GM12878 (cell line): ENCODE measurements at regions not wholly inside any gene's neighbourhood (a gene's known extent, or its start where the extent isn't known, plus 50 kb on each side); places are given as distances from the start of the nearest gene placed in this dataset.

Experiments
- ATAC-seq: fragments of 200-7000 bp; cut with Tn5 transposase; 3 replicates; pipeline ENCODE4 v1.9.1; 2020; ENCODE audit warnings: mild to moderate bottlenecking, moderate library complexity
- BruUV-seq: library from RNA; stranded (reverse); fragments of 400-500 nt; replicated peaks from 2 replicates; lab custom pipeline; 2021; lab: Mats Ljungman, UMichigan
- CTCF ChIA-PET: fragments of 300-600 bp; sonication (Branson Sonifier 250); formaldehyde crosslinking; extraction: SDS; loops from one replicate; lab custom pipeline; 2021; ENCODE audit warnings: inconsistent platforms; lab: Yijun Ruan, JAX
- POLR2A ChIA-PET: fragments of 350-600 bp; formaldehyde crosslinking; extraction: SDS; loops from one replicate; lab custom pipeline; 2021; ENCODE audit warnings: inconsistent platforms; lab: Charles Lee
- RAD21 ChIA-PET: fragments of 300-600 bp; sonication (Branson Sonifier 250); formaldehyde crosslinking; loops from one replicate; lab custom pipeline; 2023; ENCODE audit warnings: antibody characterized with exemption; ENCODE audit not compliant: unreplicated experiment; lab: Charles Lee
- SMC1A ChIA-PET: fragments of 300-600 bp; sonication (Branson Sonifier 250); formaldehyde crosslinking; loops from one replicate; lab custom pipeline; 2023; ENCODE audit not compliant: unreplicated experiment, uncharacterized antibody; lab: Charles Lee
- DNase-seq: peaks from one replicate; pipeline ENCODE4 v3.0.0-alpha.2; 2011; ENCODE audit warnings: low read depth, low spot score
- FAIRE-seq: peaks from 3 replicates; lab custom pipeline; 2011; peaks lifted over from hg19 to GRCh38; lab: Jason Lieb, UNC
- H2AFZ ChIP-seq: 2 replicates; pipeline ENCODE4 v1.6.0; 2011; ENCODE audit warnings: low read depth, low read length, control low read depth; ENCODE audit not compliant: control insufficient read depth
- H3K27ac ChIP-seq: 2 replicates; pipeline ENCODE4 v1.5.1; 2011; ENCODE audit warnings: control low read depth; ENCODE audit not compliant: control insufficient read depth, insufficient read depth
- H3K27me3 ChIP-seq, 2 experiments: replicated peaks in 1 of 2; 2 replicates each; pipeline versions ENCODE4 v1.6.0 to v1.6.1; 2011; ENCODE audit warnings: low read length in 1 of 2; ENCODE audit not compliant: control insufficient read depth in 2 of 2, insufficient read depth in 2 of 2
- H3K36me3 ChIP-seq, 2 experiments: 2 replicates each; pipeline ENCODE4 v1.5.1; 2011; ENCODE audit warnings: low read length in 1 of 2; ENCODE audit not compliant: control insufficient read depth in 2 of 2, insufficient read depth in 2 of 2
- H3K4me1 ChIP-seq: 2 replicates; pipeline ENCODE4 v1.6.1; 2011; ENCODE audit warnings: mild to moderate bottlenecking, low read length, moderate library complexity, mixed read lengths; ENCODE audit not compliant: control insufficient read depth, insufficient read depth
- H3K4me2 ChIP-seq: 2 replicates; pipeline ENCODE4 v1.6.0; 2011; ENCODE audit warnings: control low read depth; ENCODE audit not compliant: control insufficient read depth, insufficient read depth
- H3K4me3 ChIP-seq: fragments of 200-600 bp; sonication (generic); 2 replicates; pipeline ENCODE4 v1.5.1; 2016
- H3K79me2 ChIP-seq: 2 replicates; pipeline ENCODE4 v1.6.0; 2011; ENCODE audit warnings: low read length; ENCODE audit not compliant: control insufficient read depth, insufficient read depth
- H3K9ac ChIP-seq: 2 replicates; pipeline ENCODE4 v1.8.0; 2011; ENCODE audit warnings: low read length, control low read depth, mixed read lengths; ENCODE audit not compliant: control insufficient read depth, insufficient read depth
- H3K9me3 ChIP-seq: replicated peaks from 3 replicates; pipeline ENCODE4 v1.5.1; 2011; ENCODE audit warnings: mild to moderate bottlenecking, low read length; ENCODE audit not compliant: control insufficient read depth, insufficient read depth
- H4K20me1 ChIP-seq: 2 replicates; pipeline ENCODE4 v1.6.0; 2011; ENCODE audit not compliant: control insufficient read depth, insufficient read depth
- BMI1 ChIP-seq: fragments of 450-650 bp; IDR thresholded peaks from 2 replicates; pipeline ENCODE4 v1.6.1; 2016; ENCODE audit warnings: mild to moderate bottlenecking, moderate library complexity, borderline replicate concordance
- CBX5 ChIP-seq: sonication (generic); IDR thresholded peaks from 2 replicates; pipeline ENCODE4 v1.6.1; 2016; ENCODE audit warnings: low read depth, moderate library complexity, mild to moderate bottlenecking, inconsistent platforms
- CEBPZ ChIP-seq: fragments of 150-350 bp; IDR thresholded peaks from 2 replicates; pipeline ENCODE4 v1.6.1; 2016; ENCODE audit warnings: low read depth, low read length
- EP300 ChIP-seq, 2 experiments: fragments of 150-350 bp in 1 of 2; IDR thresholded peaks; 2 replicates each; pipeline ENCODE4 v1.6.1; 2011 to 2012; ENCODE audit warnings: low read depth in 2 of 2, low read length in 2 of 2, borderline replicate concordance in 1 of 2, improper control_type of control experiment in 1 of 2, inconsistent platforms in 1 of 2; ENCODE audit not compliant: control insufficient read depth in 1 of 2
- ESRRA ChIP-seq: IDR thresholded peaks from 2 replicates; pipeline ENCODE4 v1.6.1; 2012; ENCODE audit warnings: mild to moderate bottlenecking, low read length, improper control_type of control experiment
- FOXM1 ChIP-seq: IDR thresholded peaks from 2 replicates; pipeline ENCODE4 v1.6.1; 2012; ENCODE audit warnings: low read depth, mild to moderate bottlenecking, inconsistent platforms, low read length, moderate library complexity
- JUND ChIP-seq: IDR thresholded peaks from 2 replicates; pipeline ENCODE4 v1.6.1; 2012; ENCODE audit warnings: low read depth, mild to moderate bottlenecking, low read length, improper control_type of control experiment, moderate library complexity
- KDM1A ChIP-seq: fragments of 200-600 bp; sonication (generic); IDR thresholded peaks from 2 replicates; pipeline ENCODE4 v1.6.1; 2016; ENCODE audit warnings: borderline replicate concordance
- POLR2A ChIP-seq: IDR thresholded peaks from 2 replicates; pipeline ENCODE4 v1.6.1; 2011; ENCODE audit warnings: low read depth, mild to moderate bottlenecking, low read length
- RAD21 ChIP-seq: IDR thresholded peaks from 2 replicates; pipeline ENCODE4 v1.6.1; 2011; ENCODE audit warnings: mild to moderate bottlenecking, low read depth, low read length, moderate library complexity; ENCODE audit not compliant: insufficient read depth
- SPI1 ChIP-seq: IDR thresholded peaks from 2 replicates; pipeline ENCODE4 v1.6.1; 2011; ENCODE audit warnings: low read depth, mild to moderate bottlenecking, low read length, moderate library complexity, borderline replicate concordance; ENCODE audit not compliant: insufficient read depth
- ZSCAN29 ChIP-seq: fragments of 450-650 bp; IDR thresholded peaks from 2 replicates; pipeline ENCODE4 v1.6.1; 2017; ENCODE audit warnings: mild to moderate bottlenecking, moderate library complexity
- WGBS: methylation state at CpG from one replicate; pipeline ENCODE4 v1.1.6; 2016; ENCODE audit warnings: low lambda C conversion rate; ENCODE audit not compliant: insufficient replicate concordance, insufficient coverage; ENCODE audit errors: missing lambda C conversion rate; 5-methylcytosine and 5-hydroxymethylcytosine counted together
- in situ Hi-C: fragments of 300-500 bp; cut with MboI; formaldehyde crosslinking; loops from 9 replicates; pipeline ENCODE4 v1.14.3; 2018; ENCODE audit warnings: mixed read lengths
- intact Hi-C: fragments of 100-400 bp; cut with micrococcal nuclease; formaldehyde crosslinking; loops from one replicate; pipeline ENCODE4 v1.14.2; 2022; ENCODE audit not compliant: unreplicated experiment
- TF ChIP-seq, protein P1 (sequence below): IDR thresholded peaks from 2 replicates; pipeline ENCODE4 v1.6.1; 2012; ENCODE audit warnings: low read depth, low read length, improper control_type of control experiment
- TF ChIP-seq, protein P2 (sequence below): IDR thresholded peaks from 2 replicates; pipeline ENCODE4 v1.6.1; 2011; ENCODE audit warnings: borderline replicate concordance, low read depth, mild to moderate bottlenecking, moderate library complexity, low read length; ENCODE audit not compliant: insufficient read depth, poor library complexity, severe bottlenecking

- ChIA-PET POLR2A (no interaction called here), SMC1A (no interaction called here), RAD21 (interaction anchor here (0.6 kb wide), 1 partner anchor 39 kb away, joined by 3 read pairs; no protein-coding TSS in a partner anchor), CTCF (no interaction called here)
- H3K27me3 ChIP-seq, result no peaks in the 10 kb centered on the region
- no peaks in the 10 kb centered on the region for H3K36me3 ChIP-seq
- in situ Hi-C loops (no loop called here), intact Hi-C loops (no loop called here)
- H3K79me2 ChIP-seq, result no peaks in the 10 kb centered on the region
- H3K9ac ChIP-seq, result no peak overlapping the region
- H4K20me1 ChIP-seq, result no peaks in the 10 kb centered on the region
- no peaks in the 10 kb centered on the region for H3K4me1 ChIP-seq
- no peak overlapping the region for H3K4me3 ChIP-seq
- ATAC-seq (no peak), FAIRE-seq (no peak), DNase-seq (no peak)
- no peak overlapping the region for H3K4me2 ChIP-seq
- TF ChIP-seq KDM1A (no peak), CEBPZ (no peak), ZSCAN29 (no peak), BMI1 (no peak), FOXM1 (no peak), EP300 (IDR thresholded peaks at IDR 0.05; ENCODE audit: borderline replicate concordance in 1 of 2, control insufficient read depth in 1 of 2, low read depth in 2 of 2, low read length in 2 of 2) (no peak), CBX5 (no peak), SPI1 (no peak), POLR2A (no peak), JUND (no peak), RAD21 (no peak), ESRRA (no peak)
- TF ChIP-seq, protein P1, sequence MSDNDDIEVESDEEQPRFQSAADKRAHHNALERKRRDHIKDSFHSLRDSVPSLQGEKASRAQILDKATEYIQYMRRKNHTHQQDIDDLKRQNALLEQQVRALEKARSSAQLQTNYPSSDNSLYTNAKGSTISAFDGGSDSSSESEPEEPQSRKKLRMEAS, result no peak
- TF ChIP-seq, protein P2, sequence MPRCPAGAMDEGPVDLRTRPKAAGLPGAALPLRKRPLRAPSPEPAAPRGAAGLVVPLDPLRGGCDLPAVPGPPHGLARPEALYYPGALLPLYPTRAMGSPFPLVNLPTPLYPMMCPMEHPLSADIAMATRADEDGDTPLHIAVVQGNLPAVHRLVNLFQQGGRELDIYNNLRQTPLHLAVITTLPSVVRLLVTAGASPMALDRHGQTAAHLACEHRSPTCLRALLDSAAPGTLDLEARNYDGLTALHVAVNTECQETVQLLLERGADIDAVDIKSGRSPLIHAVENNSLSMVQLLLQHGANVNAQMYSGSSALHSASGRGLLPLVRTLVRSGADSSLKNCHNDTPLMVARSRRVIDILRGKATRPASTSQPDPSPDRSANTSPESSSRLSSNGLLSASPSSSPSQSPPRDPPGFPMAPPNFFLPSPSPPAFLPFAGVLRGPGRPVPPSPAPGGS, result no peak
- WGBS, result 24% methylated on average over 2 of the region's 2 CpGs
- no peak overlapping the region for H2AFZ ChIP-seq
- H3K9me3 ChIP-seq, result no peaks in the 10 kb centered on the region
- no TSS peak for BruUV-seq
- no peak overlapping the region for H3K27ac ChIP-seq
Measured at GRCh38 chr4:30182786-30183185, 537.4 kb upstream of the PCDH7 start.
